Activated CD4-positive, alpha-beta T cell treated with anti-CD3 and anti-CD28 coated beads, Interleukin-2, amount 50 U/mL, for 48 hours (primary cell): ENCODE measurements at regions not wholly inside any gene's neighbourhood (a gene's known extent, or its start where the extent isn't known, plus 50 kb on each side); places are given as distances from the start of the nearest gene placed in this dataset.
"Not testable (repeated sequence)": the region's sequence is repeated elsewhere in the genome, so short reads cannot be mapped to it uniquely, and the experiment has no call there.

ENCODE experiments used
- DNase-seq, 2 experiments: peaks; one replicate each; pipeline ENCODE4 v3.0.0-alpha.2; 2020

DNA sequence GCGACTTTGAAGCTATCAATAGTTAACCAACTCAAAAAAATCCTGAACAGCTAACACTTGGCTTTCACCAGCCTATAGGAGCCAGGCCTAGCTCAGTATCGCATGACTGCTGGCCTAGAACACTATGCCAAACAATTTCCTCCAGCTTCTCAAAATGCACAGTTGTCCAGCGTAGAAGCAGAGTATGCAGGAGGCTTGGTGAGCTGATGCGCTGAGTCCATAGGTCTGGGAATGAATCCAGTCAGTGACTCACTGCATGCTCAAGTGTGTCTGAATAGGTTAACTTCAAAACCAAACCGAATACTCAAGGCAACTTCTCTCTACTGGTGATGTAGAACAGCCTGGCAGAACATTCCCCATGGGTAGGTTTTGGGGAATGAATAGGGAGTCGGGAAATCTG, 201.8 kb upstream of the IRF2BP2 start:
- DNase-seq, result not testable (repeated sequence)

DNA sequence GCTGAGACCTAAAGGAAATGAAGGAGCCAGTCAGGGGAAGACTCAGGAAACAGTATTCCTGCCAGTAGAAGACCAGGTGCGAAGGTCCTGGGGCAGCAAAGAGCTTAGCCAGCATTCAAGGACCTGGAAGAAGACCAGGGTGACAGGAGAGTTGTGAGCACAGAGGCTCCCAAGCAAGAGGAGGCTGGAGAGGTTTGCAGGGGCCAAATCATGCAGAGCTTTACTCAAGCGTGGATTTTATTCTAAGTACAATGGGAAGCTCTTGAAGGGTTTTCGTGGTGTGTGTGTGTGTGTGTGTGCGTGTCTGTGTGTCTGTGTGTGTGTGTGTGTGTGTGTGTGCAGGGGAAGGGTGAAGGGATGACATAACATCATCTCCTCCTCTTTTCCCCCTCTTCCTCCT, 200.7 kb upstream of the IRF2BP2 start:
- not testable (repeated sequence) for DNase-seq

DNA sequence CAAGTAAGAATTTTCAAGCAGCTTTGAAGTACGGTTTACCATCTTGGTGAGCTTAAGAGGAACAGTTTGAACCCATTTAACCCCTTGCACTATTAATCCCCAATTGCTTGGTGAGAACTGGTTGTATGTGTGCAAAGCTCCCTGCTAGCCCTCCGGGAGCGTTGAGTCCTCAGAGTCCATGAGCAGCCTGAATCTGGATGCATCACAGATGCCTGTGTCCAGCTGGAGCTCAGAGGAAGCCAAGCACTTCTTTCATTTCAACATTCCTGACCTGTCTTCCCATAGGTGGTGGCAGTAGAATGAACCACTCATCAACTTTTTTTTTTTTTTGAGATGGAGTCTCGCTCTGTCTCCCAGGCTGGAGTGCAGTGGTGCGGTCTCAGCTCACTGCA, 199.9 kb upstream of the IRF2BP2 start:
- not testable (repeated sequence) for DNase-seq

DNA sequence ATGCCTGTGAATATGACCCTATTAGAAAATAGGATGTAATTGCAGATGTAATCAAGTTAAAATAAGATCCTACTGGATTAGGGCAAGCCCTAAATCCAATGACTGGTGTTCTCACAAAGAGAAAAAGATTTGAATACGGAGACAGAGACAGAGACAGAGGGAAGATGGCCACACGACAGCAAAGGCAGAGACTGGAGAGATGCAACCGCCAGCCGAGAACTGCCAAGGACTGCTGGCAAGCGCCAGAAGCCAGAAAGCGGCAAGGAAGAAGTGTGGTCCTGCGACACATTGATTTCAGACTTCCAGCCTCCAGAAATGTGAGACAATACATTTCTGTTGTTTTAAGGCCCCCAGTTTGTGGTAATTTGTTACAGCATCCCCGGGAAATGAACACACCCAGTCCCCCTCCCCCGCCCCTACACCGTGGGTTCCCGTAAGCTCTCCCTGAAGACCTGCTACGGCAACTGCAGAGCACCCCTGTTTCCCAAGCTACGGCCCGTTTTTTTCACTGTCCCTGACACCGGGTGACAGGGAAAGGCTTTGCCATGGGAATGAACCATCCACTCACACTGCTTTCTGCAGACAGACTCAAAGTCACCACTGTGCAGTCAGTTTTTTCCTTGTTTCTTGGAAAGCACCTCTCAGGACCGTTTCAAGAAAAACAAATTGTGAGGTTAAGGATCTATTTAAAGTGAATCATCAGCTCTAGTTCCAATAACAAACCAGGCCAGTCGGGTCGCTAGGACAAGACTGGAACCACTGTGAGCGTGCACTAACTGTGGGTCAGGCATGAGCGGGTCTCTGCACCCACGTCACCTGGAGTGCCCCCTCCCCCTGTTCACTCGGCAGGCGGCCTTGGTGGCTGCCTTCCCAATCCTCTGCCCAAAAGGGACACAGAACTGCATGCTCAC, 199.2 kb upstream of the IRF2BP2 start:
- DNase-seq, result not testable (repeated sequence)

DNA sequence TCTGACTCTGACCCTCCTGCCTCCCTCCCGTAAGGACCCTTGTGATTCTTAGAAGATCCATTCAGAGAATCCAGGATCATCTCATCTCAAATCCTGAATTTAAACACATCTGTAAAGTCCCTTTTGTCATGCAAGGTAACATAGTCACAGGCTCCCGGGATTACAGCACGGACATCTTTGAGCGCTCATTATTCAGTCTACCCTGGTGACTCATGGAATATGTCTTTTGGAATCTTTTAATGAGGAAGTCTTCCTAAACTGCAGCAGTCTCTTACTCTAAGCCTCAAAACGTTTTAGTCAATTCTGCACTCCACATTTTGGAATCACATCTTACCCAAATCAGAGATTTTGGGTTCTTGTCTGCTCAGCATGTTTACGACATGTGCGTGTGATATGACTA, 198.5 kb upstream of the IRF2BP2 start:
- DNase-seq, result not testable (repeated sequence)

DNA sequence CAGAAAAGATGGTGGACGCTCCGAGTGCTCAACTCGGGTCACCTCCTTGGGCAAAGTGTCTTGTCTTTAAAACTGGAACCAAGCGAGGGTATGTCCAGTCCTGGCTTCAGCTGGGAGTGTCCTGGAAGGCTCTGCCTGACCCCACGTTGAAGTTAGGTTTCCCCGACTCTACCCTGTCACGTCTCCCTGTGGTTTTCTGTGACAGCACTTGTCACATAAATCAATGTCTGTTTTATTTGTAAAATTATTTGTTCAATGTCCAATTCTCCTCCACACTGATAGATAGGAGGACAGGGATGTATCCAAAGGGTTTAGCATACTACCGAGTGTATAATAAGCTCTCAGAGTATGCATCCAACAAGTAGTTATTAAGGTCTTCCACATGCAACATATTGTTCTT, 197.7 kb upstream of the IRF2BP2 start:
- DNase-seq, result not testable (repeated sequence)

DNA sequence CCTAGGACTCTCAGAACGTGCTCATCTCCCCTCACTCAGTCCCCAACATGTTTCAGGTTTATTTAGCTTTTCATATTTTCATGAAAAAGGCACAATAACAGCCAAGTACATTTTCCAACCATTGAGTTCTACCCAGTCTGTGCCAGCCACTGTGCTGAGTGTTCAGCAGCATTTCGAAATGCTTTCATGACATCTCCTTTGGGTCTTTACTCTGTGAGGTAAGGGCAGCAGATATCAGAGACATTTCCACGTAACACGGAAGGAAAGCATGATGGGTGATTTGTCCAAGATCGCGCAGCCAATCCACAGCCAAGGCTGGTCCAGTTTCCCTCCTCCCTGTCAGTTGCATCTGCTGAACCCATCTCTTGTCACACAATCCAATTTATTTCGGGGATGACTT, 192.6 kb upstream of the IRF2BP2 start:
- not testable (repeated sequence) for DNase-seq

DNA sequence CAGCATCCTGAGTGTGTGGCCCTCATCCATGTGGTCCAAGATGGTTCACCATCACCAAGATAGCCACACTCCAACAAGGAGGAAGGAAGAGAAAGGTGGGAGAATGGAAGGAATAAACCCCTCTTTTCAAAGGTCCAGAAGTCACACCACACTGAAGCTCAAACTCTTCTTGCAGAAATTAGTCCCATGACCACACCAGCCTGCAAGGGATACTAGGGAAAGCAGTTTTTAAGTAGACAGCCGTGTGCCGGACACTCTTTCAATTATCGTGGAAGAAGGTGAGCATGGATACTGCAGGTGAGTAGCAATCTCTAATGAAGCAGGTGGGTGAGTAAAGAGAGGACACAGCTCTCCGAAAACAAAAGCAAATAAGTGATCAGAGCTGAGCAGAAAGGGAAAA, 191.7 kb upstream of the IRF2BP2 start:
- not testable (repeated sequence) for DNase-seq

DNA sequence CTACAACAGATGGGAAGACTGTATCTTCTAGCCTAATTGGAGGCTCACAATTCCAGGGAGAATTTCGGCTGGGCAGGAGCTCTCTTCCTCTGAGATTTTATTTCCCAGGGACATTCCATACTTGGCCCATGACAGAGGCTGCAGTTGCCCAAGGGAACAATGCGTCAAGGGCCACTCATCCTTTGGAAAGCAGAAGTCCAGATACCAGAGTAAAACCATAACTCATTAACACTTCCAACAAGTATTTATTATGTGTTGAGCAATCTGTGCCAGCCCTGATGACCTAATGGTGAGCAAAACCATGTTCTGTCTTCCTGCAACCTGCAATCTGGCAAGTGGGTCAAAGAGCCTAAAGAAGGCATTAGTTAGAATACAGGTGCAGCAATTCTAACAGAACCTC, 191.2 kb upstream of the IRF2BP2 start:
- not testable (repeated sequence) for DNase-seq

DNA sequence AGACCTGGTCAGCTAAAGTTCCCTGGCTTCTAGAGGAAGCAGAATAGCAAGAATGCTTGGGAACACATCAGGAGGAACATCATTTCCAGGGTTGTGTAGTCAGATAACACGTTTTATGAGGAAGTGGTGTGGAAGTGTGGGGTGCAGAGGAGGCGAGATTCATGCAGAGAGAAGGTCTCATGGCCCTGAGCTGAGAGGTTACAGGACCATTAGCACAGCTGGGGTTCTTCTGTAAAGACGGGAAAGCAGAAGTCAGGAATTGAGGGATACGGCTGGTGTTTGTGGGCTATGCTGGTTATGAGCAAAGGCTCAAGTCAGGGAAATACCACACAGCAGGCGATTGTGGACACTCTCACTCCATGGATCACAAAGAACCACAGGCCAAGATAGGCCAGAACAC, 190.6 kb upstream of the IRF2BP2 start:
- DNase-seq, result not testable (repeated sequence)

DNA sequence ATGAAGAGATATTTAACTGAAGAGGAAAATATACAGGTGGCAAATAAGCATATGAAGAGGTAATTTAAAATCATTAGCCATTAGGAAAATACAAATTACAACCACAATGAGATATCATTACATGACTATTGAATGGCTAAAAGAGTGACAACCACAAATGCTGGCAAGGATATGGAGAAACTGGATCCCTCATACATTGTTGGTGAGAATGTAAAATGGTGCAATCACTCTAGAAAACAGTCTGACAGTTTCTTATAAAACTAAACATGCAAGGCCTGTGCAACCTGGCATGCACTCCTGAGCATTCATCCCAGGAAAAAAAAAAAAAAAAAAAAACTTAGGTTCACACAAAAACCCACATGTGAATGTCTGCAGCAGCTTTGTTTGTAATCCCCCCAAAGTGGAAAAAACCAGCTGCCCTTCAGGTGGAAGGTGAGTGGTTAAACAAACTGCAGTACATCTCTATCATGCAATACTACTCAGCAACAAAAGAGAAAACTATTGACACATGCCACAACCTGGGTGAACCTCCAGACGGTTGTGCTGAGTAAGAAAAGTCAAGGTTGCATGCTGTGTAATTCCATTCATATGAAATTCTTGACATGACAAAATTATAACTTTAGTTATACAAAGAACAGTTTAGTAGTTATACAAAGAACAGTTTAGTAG, 189.2 kb upstream of the IRF2BP2 start:
- DNase-seq, result not testable (repeated sequence)

DNA sequence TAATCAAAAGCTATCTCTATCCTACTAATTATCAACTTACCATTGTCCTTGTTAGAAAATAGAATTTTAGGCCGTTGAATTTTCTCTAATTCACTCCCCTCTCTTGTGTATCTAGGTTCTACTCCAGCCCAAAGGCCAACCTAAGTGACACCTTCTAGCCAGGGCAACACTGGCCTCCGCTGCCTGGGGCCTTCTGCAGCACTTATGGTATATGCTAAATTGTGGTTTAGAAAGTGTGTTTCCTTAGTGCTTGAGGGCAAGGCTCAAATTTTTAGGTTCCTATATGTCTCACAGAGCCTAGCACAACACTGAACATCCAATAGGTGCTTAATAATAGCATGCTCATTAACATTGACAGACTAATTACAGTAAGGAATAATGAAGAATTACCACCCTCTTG, 187.2 kb upstream of the IRF2BP2 start:
- not testable (repeated sequence) for DNase-seq

DNA sequence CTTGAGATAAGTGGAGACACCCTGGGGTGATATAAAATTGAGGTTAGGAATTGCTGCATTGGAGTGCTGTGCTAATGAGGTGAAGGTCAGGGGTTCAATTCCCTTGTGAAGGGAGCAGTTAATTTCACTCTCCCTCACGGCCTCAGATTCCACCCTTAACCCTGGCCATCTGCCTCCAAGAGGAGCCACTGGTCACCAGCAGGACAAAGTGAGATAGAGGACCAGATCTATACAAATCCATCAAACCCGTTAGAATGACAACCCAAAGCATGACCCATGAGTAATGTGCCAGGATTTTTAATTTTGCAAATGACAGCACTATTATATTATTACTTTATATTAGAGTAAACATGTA, 186.4 kb upstream of the IRF2BP2 start:
- not testable (repeated sequence) for DNase-seq

DNA sequence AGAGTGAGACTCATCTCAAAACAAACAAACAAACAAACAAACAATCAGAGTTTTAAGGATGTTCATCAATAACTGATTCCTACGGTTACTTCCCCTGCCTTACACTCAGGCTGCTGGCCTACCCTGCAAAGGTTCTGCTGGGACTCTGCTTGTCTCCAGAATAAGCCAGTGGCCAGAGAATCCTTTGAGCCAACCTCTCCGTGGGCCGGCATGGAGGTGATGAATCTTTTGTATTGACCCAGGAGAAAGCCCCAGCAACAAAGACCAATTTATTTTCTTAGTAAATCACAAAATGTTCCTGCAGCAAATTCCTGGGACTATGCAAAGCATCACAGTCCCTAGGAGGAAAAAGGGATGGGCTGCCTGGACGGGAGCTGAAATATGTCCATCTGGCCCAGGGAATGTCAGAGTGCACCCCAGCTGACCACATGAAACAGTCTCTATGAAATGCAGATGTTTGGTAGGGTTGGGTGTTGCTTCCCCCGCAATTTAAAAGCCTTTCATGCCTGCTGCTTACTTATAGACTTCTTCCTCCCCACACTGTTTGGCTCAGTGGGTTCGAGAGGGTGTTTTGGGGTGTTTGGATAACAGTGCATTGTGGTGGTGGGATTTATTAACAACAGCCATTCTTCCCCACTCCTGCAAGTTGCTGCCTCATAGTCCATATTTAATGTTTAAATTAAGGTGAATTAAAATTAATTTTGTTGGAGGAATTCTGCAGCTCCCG, 185.9 kb upstream of the IRF2BP2 start:
- DNase-seq, result not testable (repeated sequence)

DNA sequence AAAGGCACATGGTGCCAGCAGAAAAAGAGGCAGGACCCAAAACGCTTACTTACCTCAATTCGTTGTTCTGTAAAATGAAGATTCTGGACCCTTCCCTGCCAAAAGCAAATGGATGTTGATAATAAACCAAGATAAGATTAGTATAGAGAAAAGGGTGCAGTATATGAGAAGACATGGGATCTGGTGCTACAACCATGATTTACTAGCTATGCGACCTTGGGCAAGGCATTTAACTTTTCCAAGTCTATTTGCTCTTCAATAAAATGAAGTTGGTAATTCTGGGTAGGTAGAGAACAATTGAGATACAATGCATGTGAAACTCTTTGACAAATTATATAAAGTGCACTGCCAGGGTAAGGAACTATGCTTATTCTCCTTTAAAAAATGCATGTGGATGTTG, 185.0 kb upstream of the IRF2BP2 start:
- DNase-seq, result not testable (repeated sequence)

DNA sequence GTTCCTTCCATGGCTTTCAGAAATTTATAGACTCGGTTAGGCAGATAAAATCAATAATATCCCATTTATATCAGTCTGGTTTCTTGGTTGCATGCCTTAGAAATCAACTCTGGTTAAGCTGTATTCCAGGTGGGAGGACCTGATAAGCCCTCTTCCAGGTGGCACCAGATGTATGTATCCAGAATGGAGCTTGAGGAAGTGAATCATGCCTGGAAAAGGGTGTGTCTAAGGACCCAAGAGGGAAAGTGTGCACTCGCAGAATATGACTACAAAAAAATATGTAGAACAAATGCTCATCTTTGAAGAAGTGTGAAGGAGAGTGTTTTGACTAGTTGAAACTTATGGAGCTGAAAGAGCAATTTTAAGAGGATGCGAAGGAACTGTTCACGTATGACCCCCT, 184.5 kb upstream of the IRF2BP2 start:
- not testable (repeated sequence) for DNase-seq

DNA sequence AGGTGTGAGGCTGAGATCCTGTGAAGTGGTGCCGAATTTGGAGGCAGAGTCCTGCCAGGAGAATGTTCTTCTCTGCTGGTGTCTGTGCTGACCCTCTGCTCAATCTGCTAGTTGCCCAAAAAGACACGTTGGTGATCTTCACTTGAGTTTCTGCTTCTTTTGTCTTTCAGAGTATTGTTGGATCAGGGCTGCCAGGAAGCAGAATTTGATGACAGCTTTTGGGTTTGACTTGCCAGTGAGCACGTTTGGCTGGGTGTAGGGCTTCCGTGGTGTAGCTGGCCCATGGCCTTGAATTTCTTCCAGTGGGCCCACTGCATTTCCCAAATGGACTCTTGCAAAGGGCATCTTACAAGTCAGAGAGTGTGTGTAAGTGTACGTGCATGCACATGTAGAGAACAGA, 183.9 kb upstream of the IRF2BP2 start:
- DNase-seq, result not testable (repeated sequence)

DNA sequence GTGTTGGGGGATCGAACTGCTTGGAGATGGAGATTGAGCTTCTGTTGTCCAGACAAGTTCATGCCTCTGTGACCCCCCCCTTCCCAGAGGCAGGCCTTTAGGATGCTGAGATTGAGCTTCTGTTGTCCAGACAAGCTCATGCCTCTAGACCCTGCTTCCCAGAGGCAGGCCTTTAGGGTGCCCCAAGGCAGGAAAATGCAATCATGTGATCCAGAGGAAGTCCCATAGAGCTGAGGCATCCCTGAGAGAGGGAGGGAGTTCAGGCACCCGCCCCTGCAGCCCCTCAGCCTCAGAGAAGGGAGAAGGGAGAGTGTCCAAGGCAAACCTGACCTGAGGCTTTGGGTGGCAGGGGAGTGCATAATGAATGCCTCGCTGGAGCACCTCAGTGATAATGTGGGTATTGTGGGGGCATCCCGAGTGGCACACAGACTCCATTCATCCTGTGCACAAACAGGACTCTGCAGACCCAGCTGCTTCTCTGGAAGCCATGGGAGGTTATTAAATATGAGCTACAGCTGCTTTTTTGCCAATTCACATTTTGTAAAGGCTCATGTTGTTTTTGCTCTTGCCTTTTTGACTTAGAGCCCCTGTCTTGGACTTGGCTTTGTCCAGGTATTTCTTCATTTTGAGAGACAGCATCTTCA, 182.4 kb upstream of the IRF2BP2 start:
- not testable (repeated sequence) for DNase-seq

DNA sequence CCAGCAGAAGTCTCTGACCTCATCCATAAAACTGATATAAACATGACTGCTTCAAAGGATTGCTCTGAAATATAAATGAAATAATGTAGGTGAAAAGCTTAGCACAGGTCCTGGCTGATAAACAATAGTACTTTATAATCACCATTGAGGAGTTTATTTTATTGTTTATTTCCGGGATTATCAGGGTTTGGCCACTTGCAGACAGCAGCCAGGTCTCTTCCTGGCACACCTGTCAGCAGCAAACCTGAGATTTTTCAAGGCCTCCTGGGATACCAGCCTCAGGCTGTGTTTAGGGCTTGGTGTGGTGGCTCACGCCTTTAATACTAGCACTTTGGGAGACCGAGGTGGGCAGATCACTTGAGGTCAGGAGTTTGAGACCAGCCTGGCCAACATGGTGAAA, 181.6 kb upstream of the IRF2BP2 start:
- DNase-seq, result not testable (repeated sequence)

DNA sequence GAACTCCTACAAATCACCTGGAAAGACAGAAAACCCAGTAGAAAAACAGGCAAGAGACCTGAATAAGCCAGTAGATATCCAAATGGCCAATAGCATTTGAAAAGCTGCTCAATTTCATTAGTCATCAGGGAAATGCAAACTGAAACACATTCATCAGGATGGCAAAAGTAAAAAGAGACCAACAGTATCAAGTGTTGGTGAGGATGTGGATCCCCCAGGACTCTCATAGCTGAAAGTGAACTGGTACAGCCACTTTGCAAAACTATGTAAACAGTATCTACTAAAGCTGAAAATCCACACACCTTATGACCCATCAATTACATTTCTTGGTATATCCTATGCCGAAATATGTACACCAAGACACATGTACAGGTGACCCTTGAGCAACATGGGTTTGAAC, 180.4 kb upstream of the IRF2BP2 start:
- DNase-seq, result not testable (repeated sequence)

DNA sequence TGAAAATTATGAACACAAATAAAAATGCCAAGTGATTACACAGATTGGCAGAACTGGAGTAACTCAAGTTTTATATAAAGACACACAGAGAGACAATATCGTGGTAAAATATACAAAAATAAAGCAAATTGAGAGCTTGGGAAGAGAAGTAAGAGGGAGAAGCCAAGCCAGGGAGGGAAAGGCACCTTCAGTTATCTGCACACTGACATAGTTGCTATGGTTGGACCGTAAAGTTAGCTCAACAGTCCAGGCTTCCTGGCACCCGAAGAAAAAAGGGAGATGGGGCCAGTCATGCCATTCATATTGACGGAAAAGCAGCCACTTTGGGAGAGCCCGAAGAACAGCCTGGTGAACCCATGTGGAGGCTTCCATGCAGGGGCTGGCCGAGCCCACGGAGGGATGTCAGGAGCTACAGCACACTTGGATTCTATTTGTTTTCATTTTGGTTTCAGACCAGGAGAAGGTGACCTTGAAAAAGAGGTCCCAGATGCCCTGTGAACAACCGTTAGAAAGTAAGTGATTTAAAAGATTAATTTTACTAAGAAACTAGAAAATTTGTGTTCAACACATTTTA, 177.1 kb upstream of the IRF2BP2 start:
- DNase-seq, result not testable (repeated sequence)

DNA sequence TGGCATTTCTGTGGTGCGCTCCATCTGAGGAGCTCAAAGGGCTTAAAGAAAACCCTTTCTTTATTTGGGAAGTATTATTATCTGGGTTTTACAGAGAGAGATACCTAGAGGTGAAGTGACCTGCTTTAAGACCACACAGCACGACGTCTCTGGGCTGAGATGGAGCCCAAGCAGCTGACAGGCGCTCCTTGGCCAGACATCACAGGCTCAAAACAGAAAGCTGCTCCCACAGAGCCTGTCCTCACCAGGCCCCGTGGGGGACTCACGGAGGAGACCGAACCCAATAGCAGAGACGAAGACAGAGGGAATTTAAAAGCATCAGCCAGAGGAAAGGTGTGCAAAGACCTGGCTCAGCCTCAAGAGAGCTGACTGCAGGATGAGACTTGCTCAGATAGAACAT, 175.9 kb upstream of the IRF2BP2 start:
- not testable (repeated sequence) for DNase-seq
